HG03342 (cell line): ENCODE measurements at regions not wholly inside any gene's neighbourhood (a gene's known extent, or its start where the extent isn't known, plus 50 kb on each side); places are given as distances from the start of the nearest gene placed in this dataset.

Source experiments
- ATAC-seq: cut with Tn5 transposase; IDR thresholded peaks from one replicate; pipeline ENCODE4 v1.9.1; 2021; ENCODE audit warnings: mild to moderate bottlenecking, moderate library complexity; ENCODE audit not compliant: unreplicated experiment

DNA sequence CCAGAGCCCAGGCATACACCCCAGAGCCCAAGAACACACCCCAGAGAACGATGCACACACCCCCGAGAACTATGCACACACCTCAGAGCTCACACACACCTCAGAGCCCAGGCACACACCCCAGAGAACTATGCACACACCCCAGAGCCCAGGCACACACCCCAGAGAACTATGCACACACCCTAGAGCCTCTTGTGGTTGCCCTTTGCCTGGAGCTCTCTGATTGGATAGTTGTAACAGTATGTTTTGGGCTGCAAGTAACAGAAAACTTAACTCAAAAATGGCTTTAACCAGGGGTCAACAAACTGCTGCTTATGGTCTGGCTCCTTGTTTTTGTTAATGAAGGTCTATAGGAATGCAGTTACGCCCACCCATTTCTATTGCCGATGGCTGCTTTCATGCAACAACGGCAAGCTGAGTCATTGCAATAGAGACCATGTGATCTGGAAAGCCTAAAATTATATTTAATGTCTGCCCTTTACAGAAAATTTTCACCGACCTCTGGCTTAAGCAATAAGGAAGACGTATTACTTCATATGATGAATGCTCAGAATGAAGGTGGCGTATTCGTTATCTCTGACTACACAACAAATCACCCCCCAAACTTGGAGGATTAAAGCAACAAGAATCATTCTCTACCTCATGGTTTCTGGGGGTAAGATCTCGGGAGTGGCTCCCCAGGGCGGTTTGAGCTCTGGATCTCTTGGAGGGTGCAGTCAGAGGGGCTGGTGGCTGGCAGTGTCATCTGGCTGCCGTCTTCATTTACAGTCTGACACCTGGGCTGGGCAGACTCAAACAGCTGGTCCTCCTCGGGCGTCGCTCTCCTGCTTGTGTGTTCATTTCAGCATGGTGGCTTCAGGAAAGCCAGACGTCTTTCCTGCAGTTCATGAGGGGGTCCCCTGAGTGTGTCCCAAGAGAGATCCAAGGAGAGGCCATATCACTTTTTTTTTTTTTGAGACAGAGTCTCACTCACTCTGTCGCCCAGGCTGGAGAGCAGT is 66.3 kb upstream of the NCOR2 start:
- no peak for ATAC-seq

DNA sequence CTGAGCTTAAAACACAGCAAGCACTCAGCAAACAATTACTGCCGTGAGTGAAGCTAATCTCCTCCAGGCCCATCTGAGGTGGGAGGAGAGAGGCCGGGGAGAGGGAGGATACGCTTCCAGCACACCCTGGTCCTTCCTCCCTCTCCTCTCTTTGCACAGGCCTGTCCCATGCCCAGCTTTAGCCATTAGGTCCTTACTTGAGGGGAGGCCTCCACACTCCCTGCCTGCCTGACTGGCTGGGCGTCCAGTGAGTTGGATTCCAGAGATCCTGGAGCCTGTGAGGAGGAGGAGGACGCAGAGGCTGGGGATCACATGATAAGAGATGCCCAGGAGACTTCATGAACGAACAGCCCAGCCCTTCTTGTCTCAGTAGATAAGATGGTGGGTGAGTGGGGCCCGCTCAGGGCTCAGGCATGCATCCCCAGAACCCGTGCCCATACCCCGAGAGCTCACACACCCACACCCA is 65.1 kb upstream of the NCOR2 start:
- ATAC-seq, result no peak

DNA sequence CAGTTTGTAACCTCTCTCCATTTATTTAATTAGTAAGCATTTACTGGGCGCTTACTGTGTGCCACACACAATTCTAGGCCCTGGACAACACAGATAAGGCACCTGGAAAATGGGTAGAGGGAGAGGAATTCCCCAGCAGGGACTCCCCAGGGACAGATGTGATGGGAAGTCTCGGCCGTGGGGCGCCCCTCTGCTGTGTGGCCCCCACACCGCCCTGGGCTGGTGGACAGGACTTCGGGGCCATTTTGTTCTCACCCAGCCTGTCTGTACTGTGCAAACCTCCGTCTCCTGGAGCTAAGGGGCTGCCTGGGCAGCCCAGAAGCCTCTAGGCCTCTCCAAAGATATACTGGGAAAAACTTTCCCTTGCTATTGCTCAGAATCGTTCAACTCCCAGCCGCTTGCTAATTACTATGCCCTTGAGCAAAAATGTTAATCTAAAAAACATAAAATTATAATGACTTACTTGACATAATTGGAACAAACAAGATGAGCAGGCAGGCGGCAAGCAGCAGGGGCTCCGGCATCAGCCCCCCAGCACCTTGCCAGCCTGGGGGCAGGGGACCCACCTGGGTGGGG is 64.4 kb upstream of the NCOR2 start:
- no peak for ATAC-seq

- ATAC-seq, result no peak
Measured at GRCh38 chr12:124630791-124631313, 63.4 kb upstream of the NCOR2 start.

DNA sequence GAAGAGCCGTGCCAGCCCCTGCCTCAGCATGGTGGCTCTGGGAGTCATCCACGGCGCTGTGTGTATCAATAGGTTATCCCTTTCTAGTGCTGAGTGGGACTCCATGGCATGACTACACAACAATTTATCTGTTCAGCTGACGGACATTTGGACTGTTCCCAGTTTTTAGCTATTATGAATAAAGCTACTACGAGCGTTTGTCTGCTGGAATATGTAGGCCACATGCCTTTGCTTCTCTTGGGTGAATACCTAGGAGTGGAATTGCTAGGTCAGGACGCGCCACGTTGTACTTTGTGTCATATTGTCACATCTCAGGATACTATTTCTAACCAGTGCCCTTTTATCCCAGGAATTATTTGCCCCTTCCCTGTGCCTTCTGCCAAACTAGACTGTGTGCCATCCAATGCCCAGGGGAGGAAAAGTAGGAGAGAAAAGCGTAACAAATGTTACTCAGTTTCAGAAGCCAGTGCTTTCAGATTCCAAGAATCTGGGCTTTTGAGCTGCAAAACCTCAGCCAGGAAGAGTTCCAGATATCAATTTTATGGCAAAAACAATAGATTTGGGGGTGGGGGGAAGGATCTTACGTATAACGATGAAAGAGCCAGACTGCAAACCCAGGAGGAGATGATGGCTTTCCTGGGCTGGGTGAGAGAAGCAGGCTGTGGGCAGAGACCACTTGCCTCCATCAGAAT is 62.5 kb upstream of the NCOR2 start:
- no peak for ATAC-seq

DNA sequence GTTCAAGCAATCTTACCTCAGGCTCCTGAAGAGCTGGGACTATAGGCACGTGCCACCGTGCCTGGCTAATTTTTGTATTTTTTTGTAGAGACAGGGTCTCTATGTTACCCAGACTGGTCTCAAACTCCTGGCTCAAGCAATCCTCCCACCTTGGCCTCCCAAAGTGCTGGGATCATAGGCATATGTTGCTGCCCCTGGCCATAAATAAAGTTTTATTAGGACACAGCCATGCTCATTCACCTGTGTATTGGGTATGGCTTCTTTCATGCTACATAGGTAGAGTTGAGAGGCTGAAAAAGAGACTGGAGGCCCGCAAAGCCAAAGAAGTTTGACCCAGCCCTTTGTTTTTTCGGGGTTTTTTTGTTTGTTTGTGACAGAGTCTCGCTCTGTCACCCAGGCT is 61.7 kb upstream of the NCOR2 start:
- no peak for ATAC-seq

GRCh38 chr12:124627956-124628355 is 60.5 kb upstream of the NCOR2 start:
- ATAC-seq, result no peak

DNA sequence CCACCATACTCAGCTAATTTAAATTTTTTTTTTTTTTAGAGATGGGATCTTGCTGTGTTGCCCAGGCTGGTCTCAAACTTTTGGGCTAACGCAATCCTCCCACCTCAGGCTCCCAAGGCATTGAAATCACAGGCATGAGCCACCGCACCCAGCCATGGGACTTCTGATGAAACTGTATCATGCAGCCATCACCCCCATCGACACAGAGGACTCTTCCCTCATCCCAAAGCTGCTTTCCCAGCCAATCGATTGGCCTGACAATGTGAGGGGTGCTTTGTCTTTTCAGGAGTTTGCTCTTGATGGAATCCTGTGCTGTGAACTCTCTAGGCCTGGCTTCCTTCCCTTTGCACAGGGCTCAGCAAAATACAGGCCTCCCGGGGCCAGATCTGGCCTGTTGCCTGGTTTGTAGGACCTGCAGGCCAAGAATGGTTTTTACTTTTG is 59.6 kb upstream of the NCOR2 start:
- ATAC-seq, result no peak

DNA sequence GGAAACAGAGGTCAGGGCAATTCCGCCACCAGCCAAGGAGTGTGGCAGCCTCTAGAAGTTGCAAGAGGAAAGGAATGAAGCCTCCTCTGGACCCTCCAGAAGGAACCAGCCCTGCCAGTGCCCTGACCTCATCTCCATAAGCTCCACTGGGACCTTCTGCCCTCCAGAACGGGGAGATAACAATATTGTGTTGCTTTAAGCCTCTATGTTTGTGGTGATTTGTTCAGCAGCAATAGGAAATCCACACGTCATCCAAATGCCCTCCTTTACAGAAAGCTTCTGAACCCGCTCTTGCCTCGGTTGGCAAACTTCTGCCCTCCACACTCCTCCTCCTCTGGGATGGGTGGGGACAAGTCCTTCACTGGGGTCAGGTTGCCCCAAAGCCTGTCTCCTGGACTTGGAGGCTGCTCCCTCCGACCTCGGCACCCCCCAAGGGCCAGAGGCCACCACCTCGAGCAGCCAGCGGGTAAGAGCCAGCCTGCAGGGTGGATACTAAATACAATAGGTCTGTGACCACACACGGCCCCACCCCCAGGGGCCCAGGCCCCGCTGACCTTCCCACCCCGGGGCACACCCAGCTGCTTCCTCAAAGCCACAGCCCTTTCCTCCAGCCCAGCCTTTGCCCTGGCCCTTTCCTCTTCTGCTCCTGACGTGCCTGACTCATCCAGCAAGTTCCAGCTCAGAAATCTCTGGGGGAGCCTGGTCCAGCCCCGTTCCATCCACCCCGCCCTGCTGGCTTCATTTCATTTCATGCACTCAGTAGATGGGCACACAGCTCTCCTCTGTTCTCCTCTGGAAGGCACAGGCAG is 58.7 kb upstream of the NCOR2 start:
- ATAC-seq, result no peak

GRCh38 chr12:124624823-124625222 is 57.4 kb upstream of the NCOR2 start:
- no peak for ATAC-seq

DNA sequence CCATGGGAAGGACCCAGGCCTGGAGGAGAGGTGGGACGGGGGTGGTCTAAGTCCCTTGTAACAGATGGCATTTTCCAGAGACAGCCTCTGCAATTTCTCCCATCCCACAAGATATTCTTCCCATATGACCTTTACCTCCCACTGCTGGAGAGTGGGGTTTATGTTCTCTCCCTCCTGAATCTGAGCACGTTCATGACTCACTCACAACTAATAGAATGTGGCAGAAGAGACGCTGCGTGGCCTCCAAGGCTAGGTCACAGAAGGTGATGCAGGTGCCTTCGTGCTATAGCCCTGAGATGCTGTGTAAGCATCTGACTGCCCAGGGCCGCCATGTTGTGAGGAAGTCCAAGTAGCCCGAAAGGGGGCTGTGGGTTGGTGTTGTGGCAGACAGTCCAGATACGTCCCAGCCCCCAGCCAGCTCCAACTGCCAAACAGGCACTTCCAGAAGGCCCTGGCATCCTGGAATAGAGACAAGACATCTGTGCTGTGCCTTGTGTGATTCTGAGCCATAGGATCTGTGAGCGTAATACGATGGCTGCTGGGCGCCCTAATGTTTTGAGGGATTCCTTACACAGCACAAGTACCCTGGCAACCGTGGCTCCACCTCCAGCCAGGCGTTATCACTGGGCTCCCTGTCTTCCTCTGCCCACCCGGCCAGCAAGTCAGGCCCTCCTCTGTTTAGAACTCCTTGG is 56.1 kb upstream of the NCOR2 start:
- no peak for ATAC-seq

- no peak for ATAC-seq
Measured at GRCh38 chr12:124622764-124623163, 55.4 kb upstream of the NCOR2 start.

- no peak for ATAC-seq
Measured at GRCh38 chr12:124622331-124622730, 54.9 kb upstream of the NCOR2 start.

DNA sequence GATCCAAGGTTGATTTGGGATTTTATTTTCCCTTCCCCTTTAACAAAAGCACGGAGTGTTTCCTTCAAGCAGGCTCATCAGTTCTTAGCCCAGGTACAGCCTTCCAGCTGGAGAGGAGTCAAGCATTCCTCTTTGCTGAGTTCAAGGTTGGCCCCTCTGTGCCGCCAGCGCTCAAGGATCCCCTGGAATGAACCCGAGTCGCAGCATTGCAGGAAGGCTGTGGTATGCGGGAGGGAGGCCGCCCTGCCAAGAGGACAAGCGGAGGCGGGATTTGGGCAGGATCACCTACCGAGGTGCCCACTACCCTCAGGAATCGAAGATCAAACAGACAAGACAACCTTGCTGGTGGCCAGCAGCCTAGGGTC is 53.9 kb upstream of the NCOR2 start:
- no peak for ATAC-seq

DNA sequence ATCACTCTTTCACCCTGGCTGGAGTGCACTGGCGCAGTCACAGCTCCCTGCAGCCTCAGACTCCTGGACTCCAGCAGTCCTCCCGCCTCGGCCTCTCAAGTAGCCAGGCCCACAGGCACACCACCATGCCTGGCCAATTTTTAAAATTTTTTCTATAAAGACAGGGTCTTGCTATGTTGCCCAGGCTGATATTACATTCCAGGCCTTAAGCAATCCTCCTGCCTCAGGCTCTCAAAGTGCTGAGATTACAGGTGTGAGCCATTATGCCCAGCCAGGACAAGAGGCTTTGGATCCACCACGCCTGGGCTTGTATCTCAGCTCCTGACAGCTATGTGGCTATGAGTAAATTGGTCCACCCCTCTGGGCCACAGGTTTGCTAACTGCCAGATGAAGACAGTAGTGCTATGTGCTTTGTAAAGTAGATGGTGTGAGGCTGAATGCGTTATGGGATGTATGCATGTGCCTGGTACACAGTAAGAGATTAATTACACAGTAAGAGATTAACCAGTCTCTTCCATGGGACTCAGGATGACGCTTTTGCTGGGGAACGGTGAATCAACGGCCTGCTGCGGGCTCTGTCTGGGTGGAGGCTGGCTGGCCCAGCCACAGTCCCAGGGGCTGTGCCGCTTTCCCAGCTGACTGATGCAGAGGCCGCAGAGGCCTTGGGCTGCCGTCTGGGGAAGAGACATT is 53.3 kb upstream of the NCOR2 start:
- ATAC-seq, result no peak

DNA sequence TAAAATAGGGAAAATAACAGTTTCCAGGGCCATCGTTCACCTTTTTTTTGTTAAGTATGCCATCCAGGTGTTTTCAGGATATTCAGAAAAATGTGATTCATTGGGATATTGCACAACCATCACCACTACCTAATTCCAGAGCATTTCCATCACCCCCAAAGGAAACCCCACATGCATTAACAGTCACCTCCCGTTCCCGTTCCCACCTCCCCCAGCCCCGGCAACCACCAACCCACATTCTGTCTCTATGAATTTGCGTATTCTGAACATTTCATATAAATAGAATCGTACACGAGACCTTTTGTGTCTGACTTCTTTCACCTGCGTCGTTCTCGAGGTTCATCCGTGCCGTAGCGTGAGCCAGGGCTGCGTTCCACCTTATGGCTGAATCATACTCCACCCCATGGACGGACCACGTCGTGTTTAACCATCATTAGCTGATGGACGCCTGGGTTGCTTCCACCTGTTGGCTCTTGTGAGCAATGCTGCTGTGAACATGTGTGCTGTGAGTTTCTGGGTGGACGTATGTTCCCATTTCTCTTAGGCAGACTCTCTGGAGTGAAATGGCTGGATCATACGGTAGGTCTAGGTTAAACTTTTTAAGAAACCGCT is 51.0 kb upstream of the NCOR2 start:
- ATAC-seq, result no peak

DNA sequence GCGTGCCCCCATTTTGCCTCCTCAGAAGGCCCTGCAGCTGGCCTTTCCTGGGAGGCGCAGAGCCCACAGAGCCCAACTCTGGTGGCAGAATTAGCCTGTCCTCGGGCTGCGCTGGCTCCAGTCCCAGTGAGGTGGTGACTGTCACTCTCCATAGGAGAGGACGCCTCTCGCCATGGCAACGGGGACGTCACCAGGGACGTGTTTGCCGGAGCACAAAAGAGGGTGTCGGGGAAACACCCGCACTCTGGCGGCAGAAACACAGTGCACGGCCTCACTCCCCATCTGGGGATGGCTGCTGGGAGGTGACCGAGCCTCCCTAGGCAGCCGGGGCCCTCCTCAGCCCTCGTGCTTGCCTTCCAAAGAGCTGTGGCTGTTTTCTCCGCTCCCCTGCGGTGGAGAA is 50.2 kb upstream of the NCOR2 start:
- ATAC-seq, result no peak
